Urinary bladder (tissue), 3 donors: ENCODE measurements at regions not wholly inside any gene's neighbourhood (a gene's known extent, or its start where the extent isn't known, plus 50 kb on each side); places are given as distances from the start of the nearest gene placed in this dataset.

Experiments
- DNase-seq: peaks from one replicate; pipeline ENCODE4 v3.0.0-alpha.2; 2015; ENCODE audit errors: extremely low spot score
- H3K27ac ChIP-seq: one replicate; pipeline ENCODE4 v1.5.1; 2013; ENCODE audit warnings: low read depth, mild to moderate bottlenecking, moderate library complexity
- H3K36me3 ChIP-seq: one replicate; pipeline ENCODE4 v1.6.1; 2013; ENCODE audit warnings: mild to moderate bottlenecking, moderate library complexity; ENCODE audit not compliant: insufficient read depth
- H3K4me1 ChIP-seq: one replicate; pipeline ENCODE4 v1.6.1; 2013; ENCODE audit warnings: mild to moderate bottlenecking, moderate library complexity; ENCODE audit not compliant: insufficient read depth
- H3K4me3 ChIP-seq: one replicate; pipeline ENCODE4 v1.5.1; 2013; ENCODE audit warnings: low read depth, low read length
- WGBS: extraction: QIAGEN DNeasy Blood & Tissue Kit; methylation state at CpG from one replicate; pipeline ENCODE4 v1.1.7; 2013; 5-methylcytosine and 5-hydroxymethylcytosine counted together
- donor health status: healthy with polysubstance abuse.
- donor health status: healthy.

GRCh38 chr3:168490981-168491380, 395.3 kb upstream of the GOLIM4 start:
- Histone ChIP-seq H3K4me3 (no peak overlapping the region), H3K27ac (no peak overlapping the region), H3K4me1 (no peaks in the 10 kb centered on the region), H3K36me3 (no peaks in the 10 kb centered on the region)
- WGBS: 31% methylated on average over 1 of the region's 1 CpG
- no peak for DNase-seq

DNA sequence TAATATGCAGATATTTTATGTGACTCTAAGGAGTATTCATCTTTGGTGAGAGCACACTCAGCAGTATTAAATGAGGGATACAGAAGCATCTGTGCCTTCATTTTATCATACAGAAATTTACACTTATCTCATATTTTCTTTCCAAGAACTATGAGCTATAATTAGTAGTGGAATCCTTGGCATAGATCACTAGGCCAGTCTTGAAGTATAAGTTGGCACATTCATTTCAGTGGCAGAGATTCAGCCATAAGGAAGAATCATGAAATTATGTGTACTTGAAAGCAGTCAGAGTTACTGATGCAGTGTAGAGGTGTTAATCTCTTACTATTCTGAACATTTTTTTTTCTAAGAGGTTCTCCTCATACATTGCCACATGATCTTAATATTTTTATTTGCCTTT, 393.6 kb upstream of the GOLIM4 start:
- Histone ChIP-seq H3K36me3 (no peaks in the 10 kb centered on the region), H3K4me3 (no peak overlapping the region), H3K4me1 (no peaks in the 10 kb centered on the region), H3K27ac (no peak overlapping the region)
- no peak for DNase-seq

- DNase-seq: no peak
Observed at GRCh38 chr3:168485936-168486335, 390.2 kb upstream of the GOLIM4 start.

DNA sequence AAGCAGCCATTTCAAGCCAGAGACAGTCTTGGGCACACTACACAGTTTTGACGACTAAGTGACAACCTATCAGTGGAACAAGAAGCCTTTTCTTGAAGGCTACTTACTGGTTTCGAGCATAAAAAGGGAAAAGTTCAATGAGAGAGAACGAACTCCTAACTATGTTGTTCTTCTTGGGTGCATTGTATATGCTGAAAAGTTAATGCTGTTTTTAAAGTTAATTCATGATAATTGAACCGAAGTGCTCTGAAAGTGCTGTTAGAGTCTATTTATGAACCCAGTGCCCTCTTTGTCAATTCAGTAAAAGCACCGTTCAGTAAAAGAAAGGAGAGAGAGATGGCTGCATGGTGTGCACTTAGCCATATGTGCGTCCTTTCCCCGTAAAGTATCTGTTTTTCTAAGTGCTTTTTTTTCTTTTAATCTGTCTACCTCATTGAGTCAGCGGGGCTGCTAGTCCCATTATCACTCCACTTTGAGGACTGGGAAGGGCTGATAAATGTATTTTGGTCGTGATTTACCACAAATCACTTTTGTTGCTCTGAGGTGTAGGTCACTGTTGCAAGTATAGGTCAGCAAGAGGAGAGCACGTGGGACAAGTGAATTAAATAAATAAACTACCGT, 380.7 kb upstream of the GOLIM4 start:
- 80% methylated on average over 11 of the region's 11 CpGs for WGBS
- Histone ChIP-seq H3K4me3 (no peak overlapping the region), H3K27ac (no peak overlapping the region), H3K4me1 (no peaks in the 10 kb centered on the region), H3K36me3 (no peaks in the 10 kb centered on the region)
- DNase-seq: no peak

More at GRCh38 chr3:168485936-168486335, 390.2 kb upstream of the GOLIM4 start:
- H3K36me3 ChIP-seq: no peaks in the 10 kb centered on the region
- no peak overlapping the region for H3K27ac ChIP-seq
- WGBS: 75% methylated on average over 2 of the region's 2 CpGs
- H3K4me1 ChIP-seq: no peaks in the 10 kb centered on the region
- no peak overlapping the region for H3K4me3 ChIP-seq

DNA sequence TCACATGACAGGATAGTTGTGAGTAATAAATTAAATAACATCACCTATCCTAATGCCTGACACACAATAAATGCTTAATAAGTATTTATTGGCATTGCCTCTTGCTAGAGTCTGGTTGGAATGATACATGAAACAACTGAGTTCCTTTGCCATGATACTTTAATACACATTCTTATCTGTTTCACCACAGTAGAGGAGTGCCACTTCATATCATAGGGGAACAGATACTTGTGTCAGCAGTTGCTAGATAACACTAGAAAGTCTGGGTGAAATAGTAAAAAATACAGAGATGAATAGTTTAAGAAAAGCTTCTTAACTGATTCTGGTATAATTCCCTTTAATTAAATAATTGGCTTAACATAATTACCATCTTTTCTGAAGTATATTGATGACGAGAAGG, 380.0 kb upstream of the GOLIM4 start:
- Histone ChIP-seq H3K27ac (no peak overlapping the region), H3K4me1 (no peaks in the 10 kb centered on the region), H3K4me3 (no peak overlapping the region), H3K36me3 (no peaks in the 10 kb centered on the region)
- WGBS: 96% methylated on average over 1 of the region's 1 CpG
- DNase-seq: no peak

GRCh38 chr3:168473334-168473890, 377.7 kb upstream of the GOLIM4 start:
- no peak for DNase-seq
- Histone ChIP-seq H3K36me3 (no peaks in the 10 kb centered on the region), H3K4me3 (no peak overlapping the region), H3K27ac (no peak overlapping the region), H3K4me1 (no peaks in the 10 kb centered on the region)
- WGBS: 95% methylated on average over 4 of the region's 4 CpGs

GRCh38 chr3:168472783-168473182, 377.1 kb upstream of the GOLIM4 start:
- no peak overlapping the region for H3K4me3 ChIP-seq
- no peak for DNase-seq
- no peak overlapping the region for H3K27ac ChIP-seq
- no peaks in the 10 kb centered on the region for H3K36me3 ChIP-seq
- H3K4me1 ChIP-seq: no peaks in the 10 kb centered on the region

DNA sequence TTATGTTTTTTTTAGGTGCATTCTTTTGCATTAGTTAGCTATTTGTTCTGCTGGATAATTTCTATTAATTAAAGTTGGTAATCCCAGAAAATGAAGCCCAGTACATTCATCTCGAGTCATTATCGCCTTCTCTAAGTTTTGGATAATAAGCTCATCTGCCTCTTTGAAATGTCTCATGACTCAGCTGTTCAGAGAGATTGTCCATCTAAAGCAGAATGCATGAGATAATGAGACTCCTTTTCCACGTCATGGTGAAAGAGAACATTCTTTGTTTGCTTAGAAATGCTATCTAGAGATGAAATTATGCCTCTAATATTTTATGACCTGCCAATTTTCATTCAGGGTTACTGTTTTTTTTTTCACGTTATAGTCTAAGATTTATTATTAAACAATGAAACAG, 374.7 kb upstream of the GOLIM4 start:
- Histone ChIP-seq H3K4me1 (no peaks in the 10 kb centered on the region), H3K27ac (no peak overlapping the region), H3K4me3 (no peak overlapping the region), H3K36me3 (no peaks in the 10 kb centered on the region)
- 79% methylated on average over 4 of the region's 4 CpGs for WGBS
- no peak for DNase-seq

GRCh38 chr3:168469436-168469835, 373.7 kb upstream of the GOLIM4 start:
- Histone ChIP-seq H3K27ac (no peak overlapping the region), H3K36me3 (no peaks in the 10 kb centered on the region), H3K4me1 (no peaks in the 10 kb centered on the region), H3K4me3 (no peak overlapping the region)
- WGBS: 49% methylated on average over 3 of the region's 3 CpGs
- DNase-seq: no peak

- no peaks in the 10 kb centered on the region for H3K4me1 ChIP-seq
- 69% methylated on average over 6 of the region's 6 CpGs for WGBS
- no peak overlapping the region for H3K4me3 ChIP-seq
- no peak for DNase-seq
- H3K36me3 ChIP-seq: no peaks in the 10 kb centered on the region
- H3K27ac ChIP-seq: no peak overlapping the region
Observed at GRCh38 chr3:168467115-168467714, 371.5 kb upstream of the GOLIM4 start.

DNA sequence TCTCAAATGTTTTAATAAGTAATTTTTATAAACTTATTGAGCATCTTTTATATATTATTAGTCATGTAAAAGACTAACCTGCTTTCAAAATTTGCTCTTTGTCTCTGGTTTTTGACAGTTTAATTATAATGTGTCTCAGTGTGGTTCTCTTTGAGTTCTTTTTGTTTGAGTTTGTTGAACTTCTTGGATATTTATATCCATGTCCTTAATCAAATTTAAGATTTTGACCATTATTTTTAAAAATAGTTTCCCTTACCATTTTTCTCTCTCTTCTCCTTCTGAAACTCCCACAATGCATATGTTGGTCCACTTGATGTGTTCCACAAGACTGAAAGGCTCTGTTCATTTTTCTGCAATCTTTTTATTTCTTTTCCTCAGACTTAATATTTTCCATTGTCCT, 366.1 kb upstream of the GOLIM4 start:
- H3K27ac ChIP-seq: no peak overlapping the region
- DNase-seq: no peak
- H3K4me1 ChIP-seq: no peaks in the 10 kb centered on the region
- no peak overlapping the region for H3K4me3 ChIP-seq
- H3K36me3 ChIP-seq: no peaks in the 10 kb centered on the region

DNA sequence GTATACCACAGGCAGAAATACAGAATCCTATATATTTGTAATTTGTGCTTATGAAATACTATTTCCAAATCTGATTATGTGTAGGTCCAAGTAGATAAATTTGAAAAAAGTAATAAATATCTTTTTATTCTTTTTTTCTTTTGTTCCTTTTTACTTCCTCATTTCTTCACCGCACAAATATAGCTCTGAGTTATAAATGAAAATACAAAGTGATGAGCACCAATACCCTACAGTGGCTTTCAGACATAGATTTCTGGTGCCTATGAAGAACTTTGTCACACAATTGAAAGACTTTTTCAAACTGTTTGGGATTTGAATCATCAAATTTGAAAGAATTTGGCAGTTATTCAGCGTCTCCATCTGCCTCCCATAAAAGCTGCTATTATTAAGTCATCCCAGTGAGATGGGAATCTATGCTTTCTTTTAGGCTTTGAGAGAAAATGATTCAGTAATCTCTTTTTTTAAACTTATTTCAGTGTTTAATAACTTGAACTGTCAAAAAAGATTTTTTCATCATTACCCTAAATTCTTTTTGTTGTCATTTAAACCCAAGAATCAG, 363.6 kb upstream of the GOLIM4 start:
- H3K4me3 ChIP-seq: no peak overlapping the region
- no peak for DNase-seq
- no peaks in the 10 kb centered on the region for H3K36me3 ChIP-seq
- no peak overlapping the region for H3K27ac ChIP-seq
- no peaks in the 10 kb centered on the region for H3K4me1 ChIP-seq
- WGBS: 40% methylated on average over 2 of the region's 2 CpGs

- 73% methylated on average over 4 of the region's 4 CpGs for WGBS
Observed at GRCh38 chr3:168457954-168458539, 362.3 kb upstream of the GOLIM4 start.

GRCh38 chr3:168455814-168456213, 360.1 kb upstream of the GOLIM4 start:
- Histone ChIP-seq H3K36me3 (no peaks in the 10 kb centered on the region), H3K27ac (no peak overlapping the region), H3K4me3 (no peak overlapping the region), H3K4me1 (no peaks in the 10 kb centered on the region)
- WGBS: 76% methylated on average over 5 of the region's 5 CpGs
- no peak for DNase-seq

More at GRCh38 chr3:168457954-168458539, 362.3 kb upstream of the GOLIM4 start:
- H3K4me1 ChIP-seq: no peaks in the 10 kb centered on the region
- DNase-seq: no peak
- H3K4me3 ChIP-seq: no peak overlapping the region
- H3K27ac ChIP-seq: no peak overlapping the region
- H3K36me3 ChIP-seq: no peaks in the 10 kb centered on the region
